Adrenal gland (tissue), 9 donors: ENCODE measurements at regions not wholly inside any gene's neighbourhood (a gene's known extent, or its start where the extent isn't known, plus 50 kb on each side); places are given as distances from the start of the nearest gene placed in this dataset.

ENCODE experiments used
- DNase-seq, 7 donors: peaks; one replicate each; pipeline ENCODE4 v3.0.0-alpha.2; 2019 to 2020
- H3K27ac ChIP-seq, 5 donors: fragments of 200-600 bp; sonication (generic) in 4 of 5; 1 replicate in 3 of 5; 2 replicates in 2 of 5; pipeline versions ENCODE4 v1.5.1 to v1.8.0; 2016 to 2020; ENCODE audit warnings: mild to moderate bottlenecking in 1 of 5
- H3K27me3 ChIP-seq: fragments of 200-600 bp; 2 replicates; pipeline ENCODE4 v1.8.0; 2021
- H3K36me3 ChIP-seq, 2 donors: fragments of 200-600 bp; replicated peaks in 1 of 2; 1 replicate in 1 of 2; 2 replicates in 1 of 2; pipeline versions ENCODE4 v1.5.1 to v1.8.0; 2018 to 2022
- H3K4me1 ChIP-seq, 2 donors: fragments of 200-600 bp; replicated peaks in 1 of 2; 1 replicate in 1 of 2; 2 replicates in 1 of 2; pipeline versions ENCODE4 v1.5.1 to v1.8.0; 2018 to 2021
- H3K4me3 ChIP-seq, 4 donors: fragments of 200-600 bp; sonication (generic) in 3 of 4; one replicate each; pipeline ENCODE4 v1.5.1; 2016 to 2018
- H3K9me3 ChIP-seq, 3 donors: fragments of 200-600 bp; sonication (generic) in 1 of 3; replicated peaks in 1 of 3; 1 replicate in 2 of 3; 2 replicates in 1 of 3; pipeline versions ENCODE4 v1.5.1 to v1.8.0; 2016 to 2021
- CTCF ChIP-seq, 6 experiments: fragments of 450-650 bp in 4 of 6; fragments of 200-600 bp in 2 of 6; sonication (generic) in 1 of 6; IDR thresholded peaks; 1 replicate in 5 of 6; 2 replicates in 1 of 6; pipeline versions ENCODE4 v1.5.1 to v1.8.0; 2016 to 2021; ENCODE audit warnings: antibody characterized with exemption in 6 of 6, mild to moderate bottlenecking in 2 of 6, moderate library complexity in 1 of 6
- POLR2A ChIP-seq, 2 donors: fragments of 450-650 bp; IDR thresholded peaks; one replicate each; pipeline ENCODE4 v1.6.1; 2017; ENCODE audit warnings: antibody characterized with exemption in 2 of 2, mild to moderate bottlenecking in 2 of 2, moderate library complexity in 1 of 2
- WGBS, 4 donors: extraction: QIAGEN DNeasy Blood & Tissue Kit in 2 of 4; methylation state at CpG; one replicate each; pipeline versions ENCODE4 v1.1.5 to v1.1.7; 2013 to 2017; 5-methylcytosine and 5-hydroxymethylcytosine counted together
- intact Hi-C, 2 donors: fragments of 100-400 bp; cut with DNase I; formaldehyde crosslinking; loops; one replicate each; pipeline versions ENCODE4 v1.14.1 to v1.15.0; 2022 to 2023
- donor health status: healthy with polysubstance abuse.
- donor health status: Bipolar disorder and iron deficiency.
- donor health status: DM: yes; HTN: yes; CAD: no.
- donor health status: DM: no; HTN: no; CAD: no.
- donor health status: DM: no; HTN: no; CAD: no.

- Histone ChIP-seq H3K4me3 (no peak overlapping the region), H3K4me1 (peaks cover 0 to 3% of the 10 kb centered on the region in 2 donors), H3K27ac (no peak overlapping the region), H3K9me3 (no peaks in the 10 kb centered on the region), H3K27me3 (no peaks in the 10 kb centered on the region), H3K36me3 (no peaks in the 10 kb centered on the region)
- WGBS, 4 donors = 69 to 80% (median 73%) methylated on average over 11 of the region's 11 CpGs
- intact Hi-C loops = no loop called here
- TF ChIP-seq CTCF (IDR thresholded peaks at IDR 0.05) (no peak), POLR2A (IDR thresholded peaks at IDR 0.05) (no peak)
- DNase-seq = no peak
These were observed 340.9 kb upstream of the PSMD7 start for GRCh38 chr16:73955702-73956101.

- no peak overlapping the region for H3K4me3 ChIP-seq
- DNase-seq = no peak
- no peaks in the 10 kb centered on the region for H3K27me3 ChIP-seq
- H3K4me1 ChIP-seq = peaks cover 0 to 3% of the 10 kb centered on the region in 2 donors
- H3K27ac ChIP-seq = no peak overlapping the region
- no peaks in the 10 kb centered on the region for H3K36me3 ChIP-seq
- H3K9me3 ChIP-seq = no peaks in the 10 kb centered on the region
- 75 to 83% (median 80%) methylated on average over 1 of the region's 1 CpG for WGBS, 4 donors
- intact Hi-C loops = no loop called here
- TF ChIP-seq POLR2A (IDR thresholded peaks at IDR 0.05) = no peak
- TF ChIP-seq CTCF (IDR thresholded peaks at IDR 0.05) = no peak
These were observed 341.4 kb upstream of the PSMD7 start for GRCh38 chr16:73955255-73955654.

- Histone ChIP-seq H3K36me3 (no peaks in the 10 kb centered on the region), H3K9me3 (no peaks in the 10 kb centered on the region), H3K27ac (no peak overlapping the region), H3K4me3 (no peak overlapping the region), H3K4me1 (peaks cover 4 to 7% of the 10 kb centered on the region in 2 donors), H3K27me3 (no peaks in the 10 kb centered on the region)
- TF ChIP-seq POLR2A (IDR thresholded peaks at IDR 0.05) (no peak), CTCF (IDR thresholded peaks at IDR 0.05) (no peak)
- 52 to 62% (median 56%) methylated on average over 2 to 3 of the region's 3 CpGs for WGBS, 4 donors
- DNase-seq = no peak
- intact Hi-C loops = no loop called here
These were observed 345.1 kb upstream of the PSMD7 start for GRCh38 chr16:73951481-73951880.

- 54 to 61% (median 58%) methylated on average over 7 of the region's 7 CpGs for WGBS, 4 donors
- no peak overlapping the region for H3K27ac ChIP-seq
- intact Hi-C loops = no loop called here
These were observed 346.9 kb upstream of the PSMD7 start for GRCh38 chr16:73949574-73950320.

More at GRCh38 chr16:73949574-73950320, 346.9 kb upstream of the PSMD7 start:
- peaks cover 4% of the 10 kb centered on the region in 2 donors for H3K4me1 ChIP-seq
- H3K9me3 ChIP-seq = no peaks in the 10 kb centered on the region
- peak in 6 of 7 donors; percentile 22 to 56 (median 52) for DNase-seq
- no peak overlapping the region for H3K4me3 ChIP-seq
- no peaks in the 10 kb centered on the region for H3K27me3 ChIP-seq
- TF ChIP-seq POLR2A (IDR thresholded peaks at IDR 0.05) (peak in 1 of 2 donors; percentile 31), CTCF (IDR thresholded peaks at IDR 0.05) (no peak)
- no peaks in the 10 kb centered on the region for H3K36me3 ChIP-seq
